Breast epithelium (tissue), 3 donors: ENCODE measurements at regions not wholly inside any gene's neighbourhood (a gene's known extent, or its start where the extent isn't known, plus 50 kb on each side); places are given as distances from the start of the nearest gene placed in this dataset.

Experiments
- CTCF ChIP-seq, 3 donors: fragments of 450-650 bp; IDR thresholded peaks; one replicate each; pipeline ENCODE4 v1.5.1; 2016 to 2017; ENCODE audit warnings: antibody characterized with exemption in 3 of 3, mild to moderate bottlenecking in 3 of 3, moderate library complexity in 3 of 3
- POLR2A ChIP-seq: fragments of 450-650 bp; IDR thresholded peaks from one replicate; pipeline ENCODE4 v1.6.1; 2016; ENCODE audit warnings: antibody characterized with exemption, mild to moderate bottlenecking, moderate library complexity
- POLR2AphosphoS5 ChIP-seq, 3 donors: sonication (generic); formaldehyde crosslinking; IDR thresholded peaks; one replicate each; pipeline ENCODE4 v1.6.1; 2017; ENCODE audit warnings: antibody characterized with exemption in 3 of 3

GRCh38 chr16:59849716-59850115 is 1115.6 kb upstream of the GOT2 start:
- TF ChIP-seq CTCF (IDR thresholded peaks at IDR 0.05): no peak
- no peak for TF ChIP-seq POLR2A
- TF ChIP-seq POLR2AphosphoS5 (IDR thresholded peaks at IDR 0.05): no peak
